ENCODE measurements at regions not wholly inside any gene's neighbourhood (a gene's known extent, or its start where the extent isn't known, plus 50 kb on each side); places are given as distances from the start of the nearest gene placed in this dataset.

- Histone ChIP-seq H4K20me1 (ENCODE audit: insufficient read depth) (no peaks in the 10 kb centered on the region), H3K36me3 (replicated peaks in 1 of 2; ENCODE audit: control insufficient read depth in 1 of 2, insufficient read depth in 2 of 2, low read length in 1 of 2) (no peaks in the 10 kb centered on the region), H3K9me2 (no peaks in the 10 kb centered on the region), H3K27me3 (ENCODE audit: insufficient read depth) (no peaks in the 10 kb centered on the region), H3K9me3 (no peaks in the 10 kb centered on the region), H3K79me2 (ENCODE audit: insufficient read depth) (no peaks in the 10 kb centered on the region), H3K4me2 (no peak overlapping the region), H3K9ac (no peak overlapping the region), H3K27ac (ENCODE audit: low read depth in 2 of 2, low read length in 1 of 2) (no peak overlapping the region), H2AFZ (ENCODE audit: low read depth) (no peak overlapping the region), H3F3A (replicated peaks; ENCODE audit: insufficient read depth) (no peaks in the 10 kb centered on the region), H3K4me1 (ENCODE audit: control insufficient read depth in 1 of 2, insufficient read depth in 2 of 2, low read depth in 1 of 2, low read length in 1 of 2) (no peaks in the 10 kb centered on the region), H3K4me3 (ENCODE audit: low read depth in 2 of 2, low read length in 1 of 2) (no peak overlapping the region)
- CTCF ChIA-PET, result interaction anchor here (2.0 kb wide), 1 partner anchor 10 kb away, joined by 7 read pairs; no protein-coding TSS in a partner anchor
- WGBS (ENCODE audit: low lambda C conversion rate), result 70% methylated on average over 13 of the region's 13 CpGs
- TF ChIP-seq SMC3 (IDR thresholded peaks at IDR 0.05; ENCODE audit: low read depth, low read length) (no peak), MEF2A (IDR thresholded peaks at IDR 0.05; ENCODE audit: borderline replicate concordance, low read depth) (no peak), MXI1 (IDR thresholded peaks at IDR 0.05; ENCODE audit: low read depth, low read length) (no peak), REST (IDR thresholded peaks at IDR 0.05; ENCODE audit: low read depth, low read length) (no peak)
- DNase-seq, result no peak
- POLR2A ChIA-PET, result no interaction called here
Observed at GRCh38 chr4:62470421-62470983, 1270.4 kb downstream of the ADGRL3 start.

- POLR2A ChIA-PET, result no interaction called here
- CTCF ChIA-PET, result no interaction called here
- Histone ChIP-seq H3K4me2 (no peak overlapping the region), H3K27ac (ENCODE audit: low read depth in 2 of 2, low read length in 1 of 2) (no peak overlapping the region), H3K79me2 (ENCODE audit: insufficient read depth) (no peaks in the 10 kb centered on the region), H3K9me3 (no peaks in the 10 kb centered on the region), H3K9ac (no peak overlapping the region), H2AFZ (ENCODE audit: low read depth) (no peak overlapping the region), H3K36me3 (replicated peaks in 1 of 2; ENCODE audit: control insufficient read depth in 1 of 2, insufficient read depth in 2 of 2, low read length in 1 of 2) (no peaks in the 10 kb centered on the region), H3K4me3 (ENCODE audit: low read depth in 2 of 2, low read length in 1 of 2) (no peak overlapping the region), H3F3A (replicated peaks; ENCODE audit: insufficient read depth) (no peaks in the 10 kb centered on the region), H3K4me1 (ENCODE audit: control insufficient read depth in 1 of 2, insufficient read depth in 2 of 2, low read depth in 1 of 2, low read length in 1 of 2) (no peaks in the 10 kb centered on the region), H4K20me1 (ENCODE audit: insufficient read depth) (no peaks in the 10 kb centered on the region), H3K27me3 (ENCODE audit: insufficient read depth) (no peaks in the 10 kb centered on the region), H3K9me2 (no peaks in the 10 kb centered on the region)
- 61% methylated on average over 6 of the region's 6 CpGs for WGBS (ENCODE audit: low lambda C conversion rate)
- no peak for TF ChIP-seq MXI1 (IDR thresholded peaks at IDR 0.05; ENCODE audit: low read depth, low read length)
- no peak for TF ChIP-seq NFIC (IDR thresholded peaks at IDR 0.05; ENCODE audit: borderline replicate concordance)
- TF ChIP-seq EZH2phosphoT487 (IDR thresholded peaks at IDR 0.05; ENCODE audit: borderline replicate concordance, low read depth), result no peak
- TF ChIP-seq YY1 (IDR thresholded peaks at IDR 0.05; ENCODE audit: low read depth), result no peak
- TF ChIP-seq USF2 (IDR thresholded peaks at IDR 0.05; ENCODE audit: borderline replicate concordance, low read depth, low read length), result no peak
- no peak for TF ChIP-seq TAF1 (IDR thresholded peaks at IDR 0.05; ENCODE audit: borderline replicate concordance, low read depth, low read length)
- no peak for TF ChIP-seq FOXM1 (IDR thresholded peaks at IDR 0.05; ENCODE audit: low read depth)
- TF ChIP-seq RXRA (IDR thresholded peaks at IDR 0.05; ENCODE audit: borderline replicate concordance, low read depth), result no peak
- no peak for DNase-seq
Observed at GRCh38 chr4:62470020-62470419, 1269.9 kb downstream of the ADGRL3 start.
